SIG-M5 treated with dmso at 0.1 percent for 504 hours (cell line): ENCODE measurements at regions not wholly inside any gene's neighbourhood (a gene's known extent, or its start where the extent isn't known, plus 50 kb on each side); places are given as distances from the start of the nearest gene placed in this dataset.
A peak's percentile ranks its signal among the peaks of the same experiment; 100 is the strongest.

Experiments used
- DNase-seq: peaks from one replicate; lab custom pipeline; 2025; ENCODE audit not compliant: unreplicated experiment; lab: John Stamatoyannopoulos, UW

GRCh38 chr12:27179400-27180214 is 64.5 kb upstream of the STK38L start:
- DNase-seq = peak; percentile 96

GRCh38 chr12:27180906-27181505 is 63.1 kb upstream of the STK38L start:
- no peak for DNase-seq

- DNase-seq = no peak
Measured at GRCh38 chr12:27183342-27183741, 60.7 kb upstream of the STK38L start.

GRCh38 chr12:27185234-27186021 is 58.7 kb upstream of the STK38L start:
- no peak for DNase-seq

GRCh38 chr12:27186022-27186839 is 57.9 kb upstream of the STK38L start:
- no peak for DNase-seq

- no peak for DNase-seq
Measured at GRCh38 chr12:27187697-27188096, 56.4 kb upstream of the STK38L start.

- DNase-seq = no peak
Measured at GRCh38 chr12:27190761-27191160, 53.3 kb upstream of the STK38L start.

- no peak for DNase-seq
Measured at GRCh38 chr12:27191531-27191930, 52.6 kb upstream of the STK38L start.

- no peak for DNase-seq
Measured at GRCh38 chr12:27192118-27192802, 51.8 kb upstream of the STK38L start.

- no peak for DNase-seq
Measured at GRCh38 chr12:27193106-27193505, 51.0 kb upstream of the STK38L start.

- no peak for DNase-seq
Measured at GRCh38 chr12:27193854-27194544, 50.1 kb upstream of the STK38L start.
